ENCODE measurements at regions not wholly inside any gene's neighbourhood (a gene's known extent, or its start where the extent isn't known, plus 50 kb on each side); places are given as distances from the start of the nearest gene placed in this dataset.
A peak's percentile ranks its signal among the peaks of the same experiment; 100 is the strongest.

GRCh38 chr14:98704441-98704840, 567.6 kb downstream of the BCL11B start:
- DNase-seq = peak in 1 of 4 experiments; percentile 13

DNA sequence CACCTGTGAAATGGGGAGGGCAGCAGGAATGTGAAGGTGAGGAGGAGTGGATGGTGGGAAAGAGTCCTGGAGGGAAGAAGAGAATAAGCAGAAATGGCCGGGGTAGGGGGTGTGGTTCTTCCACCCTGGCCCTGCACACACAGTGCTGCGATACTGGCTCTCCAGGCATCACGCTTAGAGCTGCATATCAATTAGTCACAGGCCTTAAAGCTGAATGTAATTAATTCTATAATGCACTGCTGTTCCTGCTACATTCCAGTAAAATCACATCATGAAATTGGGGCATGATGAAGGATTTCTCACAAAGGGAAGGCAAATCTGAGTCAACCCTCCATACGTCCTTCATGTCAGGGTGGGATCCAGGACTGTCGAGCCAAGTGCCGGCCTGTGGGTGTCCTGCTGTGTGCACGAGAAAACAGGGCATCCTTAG, 566.1 kb downstream of the BCL11B start:
- no peak for DNase-seq

DNA sequence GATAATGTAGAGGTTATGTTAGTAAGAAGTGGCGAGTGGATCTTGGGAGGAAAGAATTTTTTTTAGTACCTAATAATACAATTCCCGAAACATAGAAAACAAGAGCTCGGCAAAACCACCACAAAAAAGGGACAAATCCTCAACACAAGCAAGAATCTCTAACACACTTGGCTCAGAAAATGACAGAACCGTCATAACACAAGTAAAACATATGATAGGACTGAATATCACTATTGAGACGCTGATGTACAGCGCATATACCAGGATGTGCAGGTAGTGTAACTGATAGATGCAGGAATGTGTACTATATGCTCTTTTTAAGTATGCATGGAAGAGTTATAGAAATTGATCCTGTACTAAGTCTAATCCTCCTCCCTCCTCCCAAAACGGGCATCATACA, 564.5 kb downstream of the BCL11B start:
- no peak for DNase-seq

DNA sequence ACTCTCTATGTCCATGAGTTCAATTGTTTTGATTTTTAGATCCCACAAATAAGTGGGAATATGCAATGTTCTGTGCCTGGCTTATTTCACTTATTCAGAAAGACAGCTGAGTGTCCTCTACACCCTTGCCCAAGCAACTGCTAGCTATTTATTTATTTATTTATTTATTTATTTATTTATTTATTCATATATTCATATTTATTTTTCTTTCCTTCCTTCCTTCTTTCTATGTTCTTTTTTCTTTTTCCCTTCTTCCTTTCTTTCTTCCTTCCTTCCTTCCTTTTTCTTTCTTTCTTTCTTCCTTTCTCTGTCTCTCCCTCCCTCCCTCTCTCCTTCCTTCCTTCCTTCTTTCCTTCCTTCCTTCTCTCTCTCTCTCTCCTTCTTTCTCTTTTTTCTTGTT, 563.4 kb downstream of the BCL11B start:
- DNase-seq = no peak

DNA sequence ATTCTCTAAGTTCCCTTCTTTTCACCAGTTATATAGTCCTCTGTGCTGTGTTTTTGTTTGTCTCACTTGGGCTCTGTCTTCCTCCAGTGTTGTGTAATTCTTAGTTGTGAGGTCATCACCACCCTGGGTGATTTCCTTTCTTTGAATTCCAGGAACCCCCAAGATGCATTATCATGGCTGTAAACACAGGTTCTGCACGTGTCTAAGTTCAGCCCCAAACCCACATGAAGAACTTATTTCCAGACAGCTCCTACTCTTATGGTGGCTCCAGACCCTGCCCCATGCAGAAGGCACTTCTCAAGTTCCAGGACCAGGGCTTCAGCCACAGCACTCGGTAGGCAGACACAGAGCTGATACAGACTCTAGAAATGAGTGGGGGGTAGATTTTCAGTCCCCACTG, 560.5 kb downstream of the BCL11B start:
- no peak for DNase-seq

GRCh38 chr14:98714626-98715425, 557.2 kb downstream of the BCL11B start:
- DNase-seq = no peak

DNA sequence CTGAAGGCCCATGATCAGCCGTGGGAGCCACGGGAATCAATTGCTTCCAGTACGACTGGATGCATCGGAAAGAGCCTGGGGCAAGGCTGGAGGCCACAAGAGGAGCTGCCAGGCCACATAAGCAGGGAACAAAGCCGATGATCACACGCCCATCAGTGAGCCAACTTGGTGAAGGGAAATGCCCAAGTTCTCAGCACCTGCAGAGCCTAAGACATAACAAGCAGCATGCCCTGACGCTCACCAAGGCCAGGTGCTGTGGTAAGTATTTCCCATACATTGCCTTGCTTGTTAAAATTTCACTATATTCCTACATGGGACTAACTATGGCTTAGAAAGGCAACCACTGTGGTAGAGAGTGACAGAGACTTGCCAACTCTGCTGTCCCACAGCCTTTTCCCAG, 555.9 kb downstream of the BCL11B start:
- DNase-seq = no peak

DNA sequence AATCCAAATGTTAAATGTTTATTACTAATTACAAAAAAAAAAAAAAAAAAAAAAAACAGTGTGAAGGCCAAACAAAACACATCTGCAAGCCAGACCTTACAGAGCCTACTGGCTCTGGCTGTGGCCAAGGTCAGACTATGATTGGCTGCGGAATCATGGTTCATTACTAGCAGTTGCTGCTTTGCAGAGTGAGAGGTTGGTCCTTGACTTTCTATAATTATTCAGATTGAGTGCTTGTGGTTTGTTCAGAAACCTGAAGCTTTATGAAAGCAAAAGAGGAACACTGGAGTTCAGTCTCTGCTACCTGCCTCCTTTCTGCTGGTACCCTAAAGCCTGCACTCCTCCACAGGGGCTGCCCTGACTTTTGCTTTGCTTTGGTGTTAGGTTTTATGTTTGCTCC, 550.9 kb downstream of the BCL11B start:
- no peak for DNase-seq

GRCh38 chr14:98724734-98725133, 547.3 kb downstream of the BCL11B start:
- no peak for DNase-seq

GRCh38 chr14:98725191-98725590, 546.8 kb downstream of the BCL11B start:
- DNase-seq = no peak

- DNase-seq = no peak
Measured at GRCh38 chr14:98725676-98726075, 546.3 kb downstream of the BCL11B start.

GRCh38 chr14:98726585-98727405, 545.2 kb downstream of the BCL11B start:
- no peak for DNase-seq

DNA sequence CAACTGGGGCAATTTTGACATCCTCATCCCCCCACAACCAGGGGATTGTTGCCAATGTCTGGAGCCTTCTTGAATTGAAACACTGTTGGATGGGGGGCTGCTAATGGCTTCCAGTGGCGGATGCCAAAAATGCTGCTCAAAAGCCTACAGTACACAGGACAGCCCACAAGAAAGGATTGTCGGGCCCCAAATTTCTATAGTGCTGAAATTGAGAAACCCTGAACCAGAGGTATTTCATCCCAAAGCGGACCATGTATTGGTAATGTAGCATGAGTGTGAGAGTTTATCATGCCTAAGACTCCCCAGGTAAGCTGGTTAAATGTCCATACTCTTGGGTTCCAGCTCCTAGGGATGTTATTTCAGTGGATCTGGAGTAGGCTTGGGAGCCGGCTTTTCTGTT, 544.0 kb downstream of the BCL11B start:
- DNase-seq = no peak

- DNase-seq = no peak
Measured at GRCh38 chr14:98728836-98729235, 543.2 kb downstream of the BCL11B start.

GRCh38 chr14:98731286-98731685, 540.7 kb downstream of the BCL11B start:
- DNase-seq = no peak

- DNase-seq = no peak
Measured at GRCh38 chr14:98731701-98732100, 540.3 kb downstream of the BCL11B start.

DNA sequence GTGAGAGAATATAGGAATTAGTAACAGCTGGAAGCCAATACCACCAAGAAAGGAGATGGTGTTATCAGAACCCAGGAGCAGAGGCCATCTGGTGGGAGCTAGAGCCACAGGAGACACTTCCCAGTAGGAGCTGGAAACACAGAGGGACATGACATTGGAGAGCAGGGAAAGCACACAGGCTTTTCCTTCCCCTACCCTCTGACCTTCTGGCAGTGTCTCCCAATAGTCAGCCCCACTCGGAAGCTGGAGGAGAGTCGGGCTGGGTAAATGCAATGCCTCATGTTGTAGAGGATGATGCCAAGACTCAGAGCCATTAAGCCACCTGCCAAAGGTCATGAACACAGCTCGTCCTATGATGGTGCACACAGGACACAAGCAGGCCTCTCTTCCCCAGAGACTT, 538.5 kb downstream of the BCL11B start:
- DNase-seq = no peak

- no peak for DNase-seq
Measured at GRCh38 chr14:98736701-98737338, 535.2 kb downstream of the BCL11B start.

GRCh38 chr14:98741523-98741922, 530.5 kb downstream of the BCL11B start:
- no peak for DNase-seq

DNA sequence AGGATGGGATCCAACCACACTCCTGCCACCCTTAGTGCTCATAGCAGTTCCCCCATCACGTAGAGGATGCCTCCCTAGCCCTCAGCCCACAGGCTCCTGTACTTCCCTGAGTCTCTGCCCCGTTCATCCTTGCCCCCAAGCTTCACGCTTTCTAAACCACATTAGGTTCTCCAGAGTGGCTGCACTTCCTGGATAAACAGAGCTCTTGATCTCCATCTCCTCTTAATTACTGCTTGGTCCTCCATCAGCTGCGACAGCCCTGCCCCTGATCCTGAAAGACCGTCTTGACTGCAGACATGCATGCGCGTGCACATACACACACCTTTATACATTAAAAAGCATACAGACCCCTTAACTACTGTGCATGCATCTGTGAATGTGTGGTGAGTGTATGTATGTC, 530.0 kb downstream of the BCL11B start:
- DNase-seq = no peak

- DNase-seq = no peak
Measured at GRCh38 chr14:98743536-98743935, 528.5 kb downstream of the BCL11B start.

GRCh38 chr14:98748966-98749365, 523.0 kb downstream of the BCL11B start:
- DNase-seq = no peak

GRCh38 chr14:98751110-98751509, 520.9 kb downstream of the BCL11B start:
- DNase-seq = no peak

DNA sequence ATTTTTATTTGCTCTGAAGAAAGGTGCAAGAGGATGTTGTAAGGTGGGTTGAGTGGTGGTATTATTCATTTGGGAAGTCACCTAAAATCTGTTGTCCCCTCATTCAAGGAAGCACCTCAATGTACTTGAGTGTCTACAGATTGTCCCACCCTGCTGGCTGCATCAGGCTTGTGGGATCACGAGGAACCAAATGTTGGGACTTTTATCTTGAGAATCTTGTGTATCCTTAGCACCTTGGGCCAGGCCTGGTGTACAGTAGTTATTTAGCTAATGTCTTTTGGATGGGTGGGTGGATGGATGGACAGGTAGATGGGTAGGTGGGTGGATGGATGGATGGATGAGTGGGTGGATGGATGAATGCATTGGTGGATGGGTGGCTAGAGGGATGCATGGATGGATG, 519.3 kb downstream of the BCL11B start:
- no peak for DNase-seq
